Left ventricle myocardium inferior (tissue), 1 donor: ENCODE measurements at regions not wholly inside any gene's neighbourhood (a gene's known extent, or its start where the extent isn't known, plus 50 kb on each side); places are given as distances from the start of the nearest gene placed in this dataset.

Source experiments
- DNase-seq: peaks from one replicate; pipeline ENCODE4 v3.0.0-alpha.2; 2020
- H3K27ac ChIP-seq: fragments of 200-600 bp; replicated peaks from 2 replicates; pipeline ENCODE4 v1.8.0; 2021
- H3K27me3 ChIP-seq: fragments of 200-600 bp; 2 replicates; pipeline ENCODE4 v1.8.0; 2021; ENCODE audit warnings: low read depth
- H3K36me3 ChIP-seq: fragments of 200-600 bp; 2 replicates; pipeline ENCODE4 v1.8.0; 2021
- H3K4me1 ChIP-seq: fragments of 200-600 bp; 2 replicates; pipeline ENCODE4 v1.8.0; 2021
- H3K4me3 ChIP-seq: fragments of 200-600 bp; 2 replicates; pipeline ENCODE4 v1.8.0; 2021; ENCODE audit warnings: mild to moderate bottlenecking, moderate library complexity
- H3K9me3 ChIP-seq: fragments of 200-600 bp; replicated peaks from 2 replicates; pipeline ENCODE4 v1.8.0; 2021
- CTCF ChIP-seq: fragments of 200-600 bp; IDR thresholded peaks from 2 replicates; pipeline ENCODE4 v1.8.0; 2021; ENCODE audit warnings: antibody characterized with exemption, mild to moderate bottlenecking, borderline replicate concordance
- intact Hi-C: fragments of 100-400 bp; cut with micrococcal nuclease; formaldehyde crosslinking; loops from one replicate; pipeline ENCODE4 v1.11.0; 2022
- donor health status: DM: no; HTN: yes; CAD: no; lungs with severe emphysema.

GRCh38 chr17:10956821-10957220 lies 118.9 kb upstream of the PIRT start:
- intact Hi-C loops = no loop called here
- Histone ChIP-seq H3K27ac (no peak overlapping the region), H3K4me1 (no peaks in the 10 kb centered on the region), H3K36me3 (no peaks in the 10 kb centered on the region), H3K9me3 (peaks cover 6% of the 10 kb centered on the region), H3K27me3 (peaks cover 4% of the 10 kb centered on the region), H3K4me3 (no peak overlapping the region)
- no peak for DNase-seq
- TF ChIP-seq CTCF = no peak

GRCh38 chr17:10944819-10945218 lies 106.9 kb upstream of the PIRT start:
- no peaks in the 10 kb centered on the region for H3K36me3 ChIP-seq
- no peak for TF ChIP-seq CTCF
- peaks cover 1% of the 10 kb centered on the region for H3K27me3 ChIP-seq
- intact Hi-C loops = no loop called here
- no peak overlapping the region for H3K27ac ChIP-seq
- H3K4me3 ChIP-seq = no peak overlapping the region
- peaks cover 14% of the 10 kb centered on the region for H3K9me3 ChIP-seq
- DNase-seq = no peak
- no peaks in the 10 kb centered on the region for H3K4me1 ChIP-seq

GRCh38 chr17:10936931-10937330 lies 99.0 kb upstream of the PIRT start:
- no peaks in the 10 kb centered on the region for H3K36me3 ChIP-seq
- H3K9me3 ChIP-seq = no peaks in the 10 kb centered on the region
- no peak overlapping the region for H3K27ac ChIP-seq
- H3K4me1 ChIP-seq = no peaks in the 10 kb centered on the region
- no peak for TF ChIP-seq CTCF
- H3K27me3 ChIP-seq = peaks cover 25% of the 10 kb centered on the region
- DNase-seq = no peak
- intact Hi-C loops = no loop called here
- no peak overlapping the region for H3K4me3 ChIP-seq

GRCh38 chr17:10932938-10933337 lies 95.1 kb upstream of the PIRT start:
- no peaks in the 10 kb centered on the region for H3K4me1 ChIP-seq
- peaks cover 35% of the 10 kb centered on the region for H3K27me3 ChIP-seq
- DNase-seq = no peak
- intact Hi-C loops = no loop called here
- H3K36me3 ChIP-seq = no peaks in the 10 kb centered on the region
- no peaks in the 10 kb centered on the region for H3K9me3 ChIP-seq
- no peak overlapping the region for H3K27ac ChIP-seq
- no peak overlapping the region for H3K4me3 ChIP-seq
- no peak for TF ChIP-seq CTCF

- Histone ChIP-seq H3K27ac (no peak overlapping the region), H3K9me3 (no peaks in the 10 kb centered on the region), H3K4me1 (no peaks in the 10 kb centered on the region), H3K4me3 (no peak overlapping the region), H3K27me3 (peaks cover 47% of the 10 kb centered on the region), H3K36me3 (no peaks in the 10 kb centered on the region)
- no peak for DNase-seq
- intact Hi-C loops = no loop called here
- TF ChIP-seq CTCF = no peak
These were observed 93.2 kb upstream of the PIRT start for GRCh38 chr17:10931133-10931532.

- intact Hi-C loops = no loop called here
- DNase-seq = no peak
- Histone ChIP-seq H3K4me1 (no peaks in the 10 kb centered on the region), H3K36me3 (no peaks in the 10 kb centered on the region), H3K27ac (no peak overlapping the region), H3K9me3 (no peaks in the 10 kb centered on the region), H3K4me3 (no peak overlapping the region), H3K27me3 (peaks cover 43% of the 10 kb centered on the region)
- no peak for TF ChIP-seq CTCF
These were observed 89.8 kb upstream of the PIRT start for GRCh38 chr17:10927712-10928111.
